ENCODE measurements at regions not wholly inside any gene's neighbourhood (a gene's known extent, or its start where the extent isn't known, plus 50 kb on each side); places are given as distances from the start of the nearest gene placed in this dataset.
"Not testable (repeated sequence)": the region's sequence is repeated elsewhere in the genome, so short reads cannot be mapped to it uniquely, and the experiment has no call there.

DNA sequence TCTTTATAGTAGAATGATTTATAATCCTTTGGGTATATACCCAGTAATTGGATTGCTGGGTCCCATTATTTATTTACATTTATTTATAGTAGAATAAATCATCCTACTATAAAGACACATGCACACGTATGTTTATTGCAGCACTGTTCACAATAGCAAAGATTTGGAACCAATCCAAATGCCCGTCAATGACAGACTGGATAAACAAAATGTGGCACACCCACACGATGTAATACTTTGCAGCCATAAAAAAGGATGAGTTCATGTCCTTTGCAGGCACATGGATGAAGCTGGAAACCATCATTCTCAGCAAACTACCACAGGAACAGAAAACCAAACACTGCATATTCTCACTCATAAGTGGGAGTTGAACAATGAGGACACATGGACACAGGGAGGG, 869.0 kb upstream of the SORCS1 start:
- H3K27me3 Mint-ChIP-seq; intact Hi-C loops (cut with micrococcal nuclease); H3K27ac Mint-ChIP-seq; DNase-seq; H3K4me1 Mint-ChIP-seq; H3K4me3 Mint-ChIP-seq; H3K9me3 Mint-ChIP-seq; H3K36me3 Mint-ChIP-seq (ENCODE audit: low read depth): not testable (repeated sequence)

- no peak for DNase-seq
- H3K4me1 Mint-ChIP-seq, result no peaks in the 10 kb centered on the region
- H3K27me3 Mint-ChIP-seq, result no peaks in the 10 kb centered on the region
- H3K36me3 Mint-ChIP-seq (ENCODE audit: low read depth), result no peaks in the 10 kb centered on the region
- H3K4me3 Mint-ChIP-seq, result no peak overlapping the region
- intact Hi-C loops (cut with micrococcal nuclease), result no loop called here
- H3K27ac Mint-ChIP-seq, result no peak overlapping the region
- no peaks in the 10 kb centered on the region for H3K9me3 Mint-ChIP-seq
These were observed 867.0 kb upstream of the SORCS1 start for GRCh38 chr10:108031505-108031904.

DNA sequence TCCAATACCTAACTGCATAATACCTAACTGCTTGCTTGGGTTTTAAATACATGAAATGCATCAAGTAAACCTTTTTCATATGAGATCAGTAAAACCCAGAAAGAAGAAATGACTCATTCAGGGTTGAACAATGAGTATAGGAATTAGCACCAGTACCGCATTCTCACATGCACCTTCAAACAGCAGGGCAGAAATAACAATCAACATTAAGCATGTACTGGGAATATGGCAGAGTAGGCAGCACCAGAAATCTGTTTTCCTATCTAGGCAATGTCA, 850.3 kb upstream of the SORCS1 start:
- Mint-ChIP-seq H3K27me3 (no peaks in the 10 kb centered on the region), H3K9me3 (peaks cover 3% of the 10 kb centered on the region), H3K4me3 (no peak overlapping the region), H3K27ac (no peak overlapping the region), H3K36me3 (ENCODE audit: low read depth) (no peaks in the 10 kb centered on the region), H3K4me1 (no peaks in the 10 kb centered on the region)
- intact Hi-C loops (cut with micrococcal nuclease), result no loop called here
- no peak for DNase-seq

- Mint-ChIP-seq H3K27me3 (no peaks in the 10 kb centered on the region), H3K36me3 (ENCODE audit: low read depth) (no peaks in the 10 kb centered on the region), H3K27ac (no peak overlapping the region), H3K9me3 (peaks cover 3% of the 10 kb centered on the region), H3K4me3 (no peak overlapping the region), H3K4me1 (no peaks in the 10 kb centered on the region)
- intact Hi-C loops (cut with micrococcal nuclease), result no loop called here
- no peak for DNase-seq
These were observed 849.8 kb upstream of the SORCS1 start for GRCh38 chr10:108014145-108014901.

DNA sequence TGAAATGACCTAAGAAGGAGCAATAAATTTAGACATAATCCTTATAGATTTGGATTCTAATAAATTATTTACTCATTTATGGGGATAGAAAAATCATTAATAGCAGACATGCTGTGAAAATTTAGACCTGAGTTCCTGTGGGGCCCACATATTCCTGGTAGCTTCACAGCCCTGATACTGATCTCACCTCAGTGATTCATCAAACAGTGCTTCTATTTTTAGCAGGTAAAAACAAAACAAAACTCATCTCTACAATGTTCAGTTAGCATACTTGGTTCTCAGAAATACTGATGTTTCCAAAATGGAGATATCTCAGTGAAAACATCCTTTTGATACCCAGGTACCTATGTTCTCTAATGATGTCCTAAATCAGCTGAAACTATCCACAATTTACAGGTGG, 841.1 kb upstream of the SORCS1 start:
- Mint-ChIP-seq H3K27me3 (no peaks in the 10 kb centered on the region), H3K4me1 (no peaks in the 10 kb centered on the region), H3K9me3 (peaks cover 25% of the 10 kb centered on the region), H3K4me3 (no peak overlapping the region), H3K36me3 (ENCODE audit: low read depth) (no peaks in the 10 kb centered on the region), H3K27ac (peak overlapping the region; percentile 41)
- intact Hi-C loops (cut with micrococcal nuclease), result no loop called here
- DNase-seq, result no peak

GRCh38 chr10:108003576-108003975, 839.1 kb upstream of the SORCS1 start:
- no peaks in the 10 kb centered on the region for H3K27me3 Mint-ChIP-seq
- intact Hi-C loops (cut with micrococcal nuclease), result no loop called here
- no peaks in the 10 kb centered on the region for H3K4me1 Mint-ChIP-seq
- no peaks in the 10 kb centered on the region for H3K36me3 Mint-ChIP-seq (ENCODE audit: low read depth)
- H3K27ac Mint-ChIP-seq, result no peak overlapping the region
- DNase-seq, result no peak
- no peak overlapping the region for H3K4me3 Mint-ChIP-seq
- H3K9me3 Mint-ChIP-seq, result peaks cover 20% of the 10 kb centered on the region

GRCh38 chr10:108003061-108003460, 838.6 kb upstream of the SORCS1 start:
- no peak for DNase-seq
- H3K9me3 Mint-ChIP-seq, result peaks cover 16% of the 10 kb centered on the region
- no peak overlapping the region for H3K4me3 Mint-ChIP-seq
- H3K27me3 Mint-ChIP-seq, result no peaks in the 10 kb centered on the region
- H3K36me3 Mint-ChIP-seq (ENCODE audit: low read depth), result no peaks in the 10 kb centered on the region
- intact Hi-C loops (cut with micrococcal nuclease), result no loop called here
- no peak overlapping the region for H3K27ac Mint-ChIP-seq
- no peaks in the 10 kb centered on the region for H3K4me1 Mint-ChIP-seq

DNA sequence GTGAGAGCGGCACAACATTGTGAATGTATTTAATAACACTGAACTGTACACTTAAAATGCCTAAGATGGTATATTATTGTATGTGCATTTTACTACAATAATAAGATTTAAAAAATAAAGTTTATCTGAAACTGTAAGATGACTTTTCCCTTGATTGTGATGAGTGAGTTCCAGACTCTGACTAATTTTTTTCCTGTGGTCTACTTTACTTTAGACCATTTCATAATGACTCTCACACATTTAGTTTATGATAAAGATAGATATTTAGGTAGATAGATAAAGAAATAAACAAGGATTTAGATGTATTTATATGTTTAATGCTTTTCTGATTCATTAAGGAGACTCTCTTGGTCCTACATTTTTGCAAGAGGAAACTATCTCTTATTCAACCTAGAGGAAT, 835.9 kb upstream of the SORCS1 start:
- Mint-ChIP-seq H3K36me3 (ENCODE audit: low read depth) (no peaks in the 10 kb centered on the region), H3K27ac (no peak overlapping the region), H3K27me3 (no peaks in the 10 kb centered on the region), H3K4me1 (no peaks in the 10 kb centered on the region), H3K4me3 (no peak overlapping the region), H3K9me3 (no peaks in the 10 kb centered on the region)
- DNase-seq, result no peak
- intact Hi-C loops (cut with micrococcal nuclease), result no loop called here

- Mint-ChIP-seq H3K27me3 (no peaks in the 10 kb centered on the region), H3K4me3 (no peak overlapping the region), H3K4me1 (no peaks in the 10 kb centered on the region), H3K27ac (no peak overlapping the region), H3K36me3 (ENCODE audit: low read depth) (no peaks in the 10 kb centered on the region), H3K9me3 (no peaks in the 10 kb centered on the region)
- DNase-seq, result no peak
- intact Hi-C loops (cut with micrococcal nuclease), result no loop called here
These were observed 830.2 kb upstream of the SORCS1 start for GRCh38 chr10:107994621-107995270.

GRCh38 chr10:107986571-107986970, 822.1 kb upstream of the SORCS1 start:
- no peak overlapping the region for H3K27ac Mint-ChIP-seq
- H3K9me3 Mint-ChIP-seq, result peaks cover 7% of the 10 kb centered on the region
- intact Hi-C loops (cut with micrococcal nuclease), result no loop called here
- H3K27me3 Mint-ChIP-seq, result no peaks in the 10 kb centered on the region
- H3K4me1 Mint-ChIP-seq, result no peaks in the 10 kb centered on the region
- no peak for DNase-seq
- H3K36me3 Mint-ChIP-seq (ENCODE audit: low read depth), result no peaks in the 10 kb centered on the region
- no peak overlapping the region for H3K4me3 Mint-ChIP-seq

DNA sequence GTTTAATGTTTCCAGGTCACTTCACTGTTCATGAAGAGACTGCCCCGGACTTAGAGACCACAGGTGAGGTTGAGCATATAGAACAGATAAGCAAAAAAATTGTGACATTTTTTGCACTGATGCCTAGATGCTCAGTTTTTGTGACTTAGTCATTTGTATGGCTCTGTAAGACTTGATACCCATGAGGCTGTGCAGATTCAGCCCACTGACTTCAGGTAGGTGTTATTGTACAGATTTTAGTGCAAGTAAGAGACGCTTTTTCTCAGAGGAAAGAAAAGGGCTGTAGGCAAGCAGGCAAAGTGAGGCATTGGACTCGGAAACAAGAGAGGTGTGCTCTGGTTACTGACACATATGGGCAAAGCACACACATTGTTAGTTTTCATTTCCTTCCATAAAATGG, 820.1 kb upstream of the SORCS1 start:
- peaks cover 7% of the 10 kb centered on the region for H3K9me3 Mint-ChIP-seq
- no peaks in the 10 kb centered on the region for H3K4me1 Mint-ChIP-seq
- H3K27me3 Mint-ChIP-seq, result no peaks in the 10 kb centered on the region
- no peak overlapping the region for H3K4me3 Mint-ChIP-seq
- no peak overlapping the region for H3K27ac Mint-ChIP-seq
- intact Hi-C loops (cut with micrococcal nuclease), result no loop called here
- no peak for DNase-seq
- no peaks in the 10 kb centered on the region for H3K36me3 Mint-ChIP-seq (ENCODE audit: low read depth)

GRCh38 chr10:107984149-107984548, 819.6 kb upstream of the SORCS1 start:
- peaks cover 7% of the 10 kb centered on the region for H3K9me3 Mint-ChIP-seq
- H3K4me1 Mint-ChIP-seq, result no peaks in the 10 kb centered on the region
- no peaks in the 10 kb centered on the region for H3K27me3 Mint-ChIP-seq
- intact Hi-C loops (cut with micrococcal nuclease), result no loop called here
- H3K36me3 Mint-ChIP-seq (ENCODE audit: low read depth), result no peaks in the 10 kb centered on the region
- H3K4me3 Mint-ChIP-seq, result no peak overlapping the region
- no peak for DNase-seq
- H3K27ac Mint-ChIP-seq, result no peak overlapping the region

GRCh38 chr10:107978455-107978854, 813.9 kb upstream of the SORCS1 start:
- H3K4me3 Mint-ChIP-seq, result no peak overlapping the region
- H3K9me3 Mint-ChIP-seq, result peaks cover 2% of the 10 kb centered on the region
- no peaks in the 10 kb centered on the region for H3K27me3 Mint-ChIP-seq
- no peaks in the 10 kb centered on the region for H3K36me3 Mint-ChIP-seq (ENCODE audit: low read depth)
- no peak overlapping the region for H3K27ac Mint-ChIP-seq
- DNase-seq, result no peak
- no peaks in the 10 kb centered on the region for H3K4me1 Mint-ChIP-seq
- intact Hi-C loops (cut with micrococcal nuclease), result no loop called here

- intact Hi-C loops (cut with micrococcal nuclease), result no loop called here
- H3K4me1 Mint-ChIP-seq, result no peaks in the 10 kb centered on the region
These were observed 807.5 kb upstream of the SORCS1 start for GRCh38 chr10:107971973-107972372.

DNA sequence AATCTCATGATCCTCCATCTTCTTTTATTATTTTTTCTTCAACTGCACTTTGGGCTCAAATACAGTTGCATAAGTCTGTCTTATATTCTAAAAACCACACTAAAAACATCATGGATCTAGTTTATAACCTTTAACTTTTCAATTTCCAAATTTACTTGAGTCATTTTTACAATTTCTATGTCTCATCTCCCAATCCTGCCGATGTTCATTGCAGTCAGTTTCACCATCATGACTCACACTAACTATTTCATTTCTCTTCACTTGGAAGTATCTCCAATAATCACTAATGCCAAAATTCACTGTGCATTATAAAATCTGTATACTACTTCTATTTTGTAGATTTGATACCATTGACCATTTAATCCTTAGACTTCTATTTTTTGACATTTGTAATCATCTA, 806.9 kb upstream of the SORCS1 start:
- intact Hi-C loops (cut with micrococcal nuclease), result no loop called here
- H3K4me3 Mint-ChIP-seq, result no peak overlapping the region
- H3K36me3 Mint-ChIP-seq (ENCODE audit: low read depth), result no peaks in the 10 kb centered on the region
- no peak overlapping the region for H3K27ac Mint-ChIP-seq
- DNase-seq, result no peak
- no peaks in the 10 kb centered on the region for H3K4me1 Mint-ChIP-seq
- H3K27me3 Mint-ChIP-seq, result no peaks in the 10 kb centered on the region
- H3K9me3 Mint-ChIP-seq, result peaks cover 7% of the 10 kb centered on the region

More at GRCh38 chr10:107971973-107972372, 807.5 kb upstream of the SORCS1 start:
- H3K27ac Mint-ChIP-seq, result no peak overlapping the region
- no peaks in the 10 kb centered on the region for H3K27me3 Mint-ChIP-seq
- DNase-seq, result no peak
- H3K36me3 Mint-ChIP-seq (ENCODE audit: low read depth), result no peaks in the 10 kb centered on the region
- H3K9me3 Mint-ChIP-seq, result peaks cover 7% of the 10 kb centered on the region
- H3K4me3 Mint-ChIP-seq, result no peak overlapping the region

All from activated CD4-positive, alpha-beta T cell treated with anti-CD3 and anti-CD28 coated beads, Interleukin-2, amount 10 ng/mL, durations not matched to agents 24 days and 14 days (primary cell).